Amygdala (tissue), 56 donors: ENCODE measurements at regions not wholly inside any gene's neighbourhood (a gene's known extent, or its start where the extent isn't known, plus 50 kb on each side); places are given as distances from the start of the nearest gene placed in this dataset.

ENCODE experiments used
- DNase-seq, 56 donors: peaks; one replicate each; lab custom pipeline; 2025; lab: John Stamatoyannopoulos, UW

GRCh38 chr15:46735115-46735514, 982.2 kb upstream of the SEMA6D start:
- DNase-seq = no peak

DNA sequence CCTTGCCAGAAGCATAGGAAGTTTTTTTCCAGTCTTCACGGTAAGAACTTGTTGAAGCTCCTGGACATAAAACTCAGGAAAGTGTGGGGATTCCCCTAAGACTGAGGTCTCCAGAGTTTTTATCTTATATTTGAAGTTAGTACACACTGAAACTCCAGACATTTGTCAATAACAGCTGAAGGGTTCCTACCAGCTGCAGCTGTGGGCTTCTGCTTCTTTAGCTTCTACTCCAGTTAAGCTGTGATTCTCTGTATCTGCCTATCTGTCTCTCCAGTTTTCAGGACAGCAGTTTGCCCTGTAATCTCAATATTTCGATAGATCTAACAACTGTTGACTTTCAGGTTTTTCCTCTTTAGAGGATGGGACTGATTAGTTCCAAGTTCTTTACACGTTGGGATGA, 966.0 kb upstream of the SEMA6D start:
- no peak for DNase-seq

GRCh38 chr15:46753946-46754345, 963.4 kb upstream of the SEMA6D start:
- no peak for DNase-seq

DNA sequence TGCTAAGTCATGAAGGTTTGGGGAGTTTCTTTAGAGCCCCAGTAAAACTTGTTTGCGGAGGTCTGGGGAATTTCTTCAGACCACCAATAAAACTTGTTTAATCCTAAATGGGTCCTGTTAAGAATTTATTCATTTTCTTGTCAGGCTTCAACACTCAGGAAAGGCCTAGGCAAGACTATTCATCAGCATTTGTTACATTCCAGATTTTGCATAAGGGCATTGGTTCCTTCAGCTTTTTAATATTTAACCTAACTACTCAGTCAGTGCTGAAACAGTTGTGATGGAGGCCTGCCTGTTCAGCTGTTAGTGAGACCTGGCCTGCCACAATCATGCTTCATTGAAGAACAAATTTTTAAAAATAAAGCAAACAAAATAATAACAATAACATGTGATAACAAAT, 954.2 kb upstream of the SEMA6D start:
- DNase-seq = no peak

GRCh38 chr15:46764851-46765250, 952.5 kb upstream of the SEMA6D start:
- DNase-seq = no peak

DNA sequence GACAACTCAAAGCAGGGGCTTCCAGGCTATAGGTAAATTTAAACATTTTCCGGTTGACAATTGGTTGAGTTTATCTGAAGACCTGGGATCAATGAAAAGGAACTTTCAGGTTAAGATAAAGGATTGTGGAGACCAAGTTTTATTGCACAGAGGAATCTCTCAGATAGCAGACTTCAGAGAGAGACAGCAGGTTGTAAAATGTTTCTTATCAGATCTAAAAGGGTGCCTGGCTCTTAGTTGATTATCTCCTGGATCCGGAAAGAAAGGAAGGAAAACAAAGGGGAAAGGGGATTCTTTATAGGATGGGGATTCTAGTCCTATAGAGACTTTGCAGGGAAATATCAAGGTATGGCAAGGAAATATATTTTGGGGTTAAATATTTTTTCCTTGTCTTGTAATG, 951.3 kb upstream of the SEMA6D start:
- DNase-seq = no peak

- DNase-seq = no peak
These were observed 949.0 kb upstream of the SEMA6D start for GRCh38 chr15:46768287-46768686.

DNA sequence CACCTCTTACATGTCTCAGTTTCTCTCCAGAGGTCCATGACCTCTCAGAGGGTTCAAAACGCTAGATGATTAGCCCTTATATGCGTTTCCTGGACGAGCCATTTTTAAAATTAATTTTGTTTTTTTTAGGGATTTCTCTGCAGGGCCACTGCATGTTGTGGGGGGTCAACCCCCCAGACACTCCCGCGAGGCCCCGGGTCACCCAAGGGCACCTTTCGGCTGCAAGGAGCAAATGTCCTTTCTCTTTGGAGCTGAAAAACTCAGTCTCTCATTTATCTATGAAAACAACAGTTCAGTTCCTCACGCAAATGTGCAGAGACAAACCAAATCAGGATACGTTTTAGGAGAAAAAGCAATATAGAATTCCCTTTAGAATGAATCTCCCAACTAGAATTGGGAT, 944.3 kb upstream of the SEMA6D start:
- no peak for DNase-seq

- no peak for DNase-seq
These were observed 938.4 kb upstream of the SEMA6D start for GRCh38 chr15:46778876-46779275.

GRCh38 chr15:46786590-46787285, 930.6 kb upstream of the SEMA6D start:
- peak in 1 of 56 donors; percentile 1 for DNase-seq

- DNase-seq = no peak
These were observed 921.6 kb upstream of the SEMA6D start for GRCh38 chr15:46795685-46796084.

DNA sequence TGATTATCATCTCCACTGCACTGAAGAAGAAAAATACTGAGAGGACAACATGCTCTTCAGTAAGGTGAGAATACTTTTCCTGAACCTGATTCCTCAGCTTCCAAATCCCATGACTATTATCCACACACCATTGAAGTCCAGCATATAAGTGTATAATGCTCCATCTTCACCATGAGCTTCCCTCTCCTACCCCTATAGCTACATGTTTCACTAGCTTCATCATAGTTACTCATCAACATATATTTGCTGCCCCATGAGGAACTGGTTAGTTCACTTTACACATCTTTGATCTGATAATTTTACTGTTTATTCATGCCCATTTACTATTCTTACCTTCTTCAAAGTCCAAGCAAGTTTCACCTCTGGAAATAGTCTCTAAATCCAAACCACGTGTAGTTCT, 908.5 kb upstream of the SEMA6D start:
- no peak for DNase-seq

DNA sequence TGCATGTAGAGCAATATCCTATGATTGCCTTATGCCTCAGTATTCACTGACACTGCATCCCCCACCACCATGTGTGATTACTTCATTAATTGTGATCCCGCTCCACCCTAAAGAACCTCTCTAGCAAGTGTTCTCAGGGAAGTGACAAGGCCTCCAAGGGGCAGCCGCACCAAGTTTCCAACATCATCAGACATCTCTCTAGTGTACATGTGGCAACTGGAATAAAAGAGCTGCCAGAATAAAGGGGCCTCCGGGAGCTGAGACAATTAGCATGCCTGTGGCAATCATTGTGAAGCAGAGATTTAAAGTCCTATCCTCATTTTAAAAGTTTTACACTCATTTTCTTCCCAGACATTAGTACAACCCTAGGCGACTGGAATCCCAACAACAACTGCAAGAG, 902.1 kb upstream of the SEMA6D start:
- DNase-seq = no peak

DNA sequence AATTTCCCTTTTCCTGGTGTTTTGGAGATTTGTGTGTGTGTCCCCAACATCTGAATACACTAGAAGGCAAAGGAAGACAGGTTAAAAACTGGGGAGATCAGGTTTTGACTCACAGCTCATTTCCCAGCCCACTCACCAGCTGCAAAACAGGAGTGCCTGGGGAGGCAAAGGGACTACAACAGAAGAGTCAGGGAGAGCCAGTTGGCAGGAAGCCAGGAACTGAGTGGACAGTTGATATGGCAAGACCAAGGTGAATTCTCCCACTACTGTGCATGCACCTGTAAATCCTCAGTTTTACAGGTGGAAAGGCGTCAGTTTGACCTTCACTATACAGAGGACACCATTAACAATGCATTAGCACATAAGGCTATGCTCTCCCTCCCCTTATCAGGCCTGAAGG, 901.5 kb upstream of the SEMA6D start:
- peak in 3 of 56 donors; percentile 1 to 2 (median 1) for DNase-seq

- no peak for DNase-seq
These were observed 868.6 kb upstream of the SEMA6D start for GRCh38 chr15:46848704-46849103.

DNA sequence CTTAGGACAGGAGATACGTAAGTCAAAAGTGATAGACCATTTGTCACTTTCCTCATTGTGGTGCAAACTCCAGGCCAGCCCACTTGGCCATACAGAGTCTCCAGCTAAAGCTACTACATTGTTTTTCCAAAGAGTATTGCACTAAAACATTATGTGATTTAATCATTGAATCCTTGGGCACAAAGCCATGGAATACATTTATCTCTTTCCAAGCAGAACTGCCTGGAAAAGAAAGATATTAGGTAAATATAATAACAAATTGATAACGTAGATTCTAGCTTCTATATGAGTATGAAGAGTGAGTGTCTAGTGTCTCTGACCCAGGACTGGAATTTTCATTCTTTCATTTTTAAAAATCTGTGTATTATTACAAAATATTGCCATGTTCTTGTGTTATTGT, 863.7 kb upstream of the SEMA6D start:
- DNase-seq = no peak

GRCh38 chr15:46854564-46854963, 862.7 kb upstream of the SEMA6D start:
- no peak for DNase-seq

DNA sequence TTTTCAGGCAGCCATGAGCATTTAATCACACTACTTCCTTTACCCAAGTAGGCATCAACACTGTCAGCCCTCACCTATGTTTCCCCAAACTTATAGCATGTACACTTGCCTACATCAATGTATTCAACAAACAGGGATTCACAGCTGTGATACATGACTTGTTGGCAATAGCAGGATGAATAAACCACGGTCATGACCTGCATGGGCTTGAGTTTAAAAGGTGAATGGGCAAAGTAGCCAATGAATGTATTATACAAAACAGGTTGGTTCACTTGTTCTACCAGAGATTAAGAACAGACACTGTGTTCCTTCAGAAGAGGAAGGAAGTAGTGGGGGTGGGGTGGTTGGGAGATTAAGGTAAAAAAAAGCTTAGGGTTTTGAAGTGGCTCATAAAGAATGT, 861.9 kb upstream of the SEMA6D start:
- DNase-seq = no peak

DNA sequence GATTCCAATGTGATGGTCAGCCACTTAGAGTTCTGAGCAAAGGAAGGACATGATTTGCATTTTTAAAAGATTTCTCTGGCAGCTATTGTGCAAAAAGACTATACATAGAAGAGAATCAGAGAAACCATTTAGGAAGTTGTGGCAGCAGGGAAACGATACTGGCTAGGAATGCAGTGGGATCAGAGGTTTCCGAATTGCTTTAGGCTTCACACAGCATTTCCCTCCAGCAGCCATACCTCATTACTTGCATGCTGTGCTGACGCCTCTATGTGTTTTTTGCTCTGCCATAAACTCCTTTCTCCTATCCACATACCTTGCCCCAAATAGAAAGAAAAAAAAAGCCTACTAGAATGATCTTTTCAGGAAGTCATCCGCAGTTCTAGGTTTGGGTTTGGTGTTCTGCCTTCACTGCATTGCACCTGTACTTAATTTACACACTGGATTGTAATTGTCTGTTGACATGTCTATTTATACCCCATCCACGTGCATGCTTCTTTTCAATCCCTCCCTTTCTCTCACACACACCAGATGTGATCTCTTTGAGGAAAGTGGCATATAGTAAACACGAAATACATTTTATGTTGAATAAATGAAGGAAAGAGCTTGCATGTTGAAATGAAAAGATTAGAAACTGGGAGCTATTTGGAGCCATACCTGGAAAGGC, 860.3 kb upstream of the SEMA6D start:
- no peak for DNase-seq

DNA sequence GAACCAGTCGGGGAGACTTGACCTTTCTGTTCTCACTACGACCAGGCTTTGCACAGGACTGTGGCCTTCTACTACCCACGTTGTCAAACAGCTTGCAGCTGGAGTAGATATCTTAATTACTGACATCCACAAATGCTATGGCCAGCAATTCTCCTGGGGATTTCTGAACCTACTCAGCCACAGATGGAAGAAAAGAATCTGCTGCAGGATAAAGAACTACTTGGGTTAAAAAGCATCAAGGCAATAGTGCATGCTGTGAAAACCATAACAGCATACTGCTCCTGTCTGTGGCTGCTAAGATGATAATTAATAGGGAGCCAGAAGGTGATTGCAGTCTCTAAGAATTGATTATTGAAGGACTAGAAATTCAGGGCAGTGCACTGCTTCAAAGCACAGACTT, 859.2 kb upstream of the SEMA6D start:
- no peak for DNase-seq

DNA sequence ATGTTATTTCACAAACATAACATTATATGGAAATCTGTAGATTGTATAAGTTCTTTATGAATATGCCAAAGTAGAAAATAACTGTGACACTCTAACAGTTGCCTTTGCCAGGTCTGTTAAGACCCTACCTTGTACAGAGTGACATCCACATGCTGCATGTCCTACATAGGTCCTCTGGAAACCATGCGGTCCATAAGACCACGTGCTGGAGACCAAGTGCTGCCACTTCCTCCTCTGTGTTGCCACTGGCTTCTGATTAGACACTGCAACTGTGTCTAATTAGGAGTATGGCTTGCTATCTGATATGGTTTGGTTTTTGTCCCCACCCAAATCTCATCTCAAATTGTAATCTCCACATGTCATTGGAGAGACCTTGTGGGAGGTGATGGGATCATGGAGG, 855.5 kb upstream of the SEMA6D start:
- no peak for DNase-seq

DNA sequence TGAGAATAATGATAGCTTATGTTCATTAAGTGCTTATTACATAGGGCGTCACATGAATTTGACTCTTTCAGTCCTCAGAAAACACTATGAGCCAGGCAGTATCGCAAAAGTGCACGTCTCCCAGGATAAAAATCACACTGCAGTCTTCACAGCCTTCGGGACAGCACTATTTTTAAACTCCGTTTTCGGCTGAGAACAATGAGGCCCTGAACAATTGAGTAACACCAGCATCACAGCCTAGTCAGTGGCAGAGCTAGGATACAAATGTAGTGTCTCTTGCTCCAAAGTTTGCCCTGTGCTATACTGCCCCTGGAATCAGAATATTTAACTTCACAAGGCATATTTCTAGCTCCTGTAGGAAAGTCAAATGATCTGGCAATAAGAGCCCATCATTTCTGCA, 852.1 kb upstream of the SEMA6D start:
- DNase-seq = no peak
